HG03520 (cell line): ENCODE measurements at regions not wholly inside any gene's neighbourhood (a gene's known extent, or its start where the extent isn't known, plus 50 kb on each side); places are given as distances from the start of the nearest gene placed in this dataset.

Experiments used
- ATAC-seq: cut with Tn5 transposase; IDR thresholded peaks from one replicate; pipeline ENCODE4 v1.9.1; 2021; ENCODE audit warnings: mild to moderate bottlenecking, moderate library complexity; ENCODE audit not compliant: unreplicated experiment

DNA sequence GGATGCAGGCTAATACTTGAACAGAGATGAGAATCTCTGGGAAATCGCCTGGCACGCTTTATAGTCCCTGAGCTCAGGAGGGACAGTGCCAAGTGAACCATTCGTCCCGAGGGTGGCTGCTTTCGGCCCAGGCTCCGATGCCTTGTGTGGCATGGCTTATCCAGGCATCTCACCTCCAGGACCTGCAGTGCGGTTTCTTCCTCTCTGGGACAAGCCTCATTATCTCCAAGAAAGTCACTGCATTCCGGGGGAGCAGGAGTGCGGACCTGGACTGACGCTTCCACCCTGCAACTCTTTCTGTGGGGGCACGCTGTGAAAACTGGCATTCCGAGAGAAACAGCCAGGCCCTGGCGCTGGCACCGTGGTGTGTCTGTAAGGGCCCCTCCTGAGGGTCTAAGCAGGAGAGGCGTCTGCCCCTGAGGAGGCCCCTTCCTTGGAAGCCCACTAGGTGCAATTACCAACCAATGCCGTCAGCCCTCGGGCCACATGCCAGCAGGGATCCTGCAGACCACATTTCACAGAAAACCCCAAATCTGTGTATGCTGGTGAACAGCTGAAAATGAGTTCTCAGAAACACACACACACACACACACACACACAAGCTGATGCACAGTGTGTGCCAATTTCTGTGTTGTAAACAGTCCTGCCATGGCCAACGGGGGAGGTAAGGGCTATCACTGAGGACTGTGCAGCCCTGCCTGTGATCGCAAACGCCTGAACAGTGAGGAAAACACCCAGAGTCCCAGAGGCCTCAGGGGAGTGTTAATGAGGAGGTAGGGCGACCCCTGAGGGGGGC lies 351.9 kb upstream of the SALL3 start:
- ATAC-seq: no peak

DNA sequence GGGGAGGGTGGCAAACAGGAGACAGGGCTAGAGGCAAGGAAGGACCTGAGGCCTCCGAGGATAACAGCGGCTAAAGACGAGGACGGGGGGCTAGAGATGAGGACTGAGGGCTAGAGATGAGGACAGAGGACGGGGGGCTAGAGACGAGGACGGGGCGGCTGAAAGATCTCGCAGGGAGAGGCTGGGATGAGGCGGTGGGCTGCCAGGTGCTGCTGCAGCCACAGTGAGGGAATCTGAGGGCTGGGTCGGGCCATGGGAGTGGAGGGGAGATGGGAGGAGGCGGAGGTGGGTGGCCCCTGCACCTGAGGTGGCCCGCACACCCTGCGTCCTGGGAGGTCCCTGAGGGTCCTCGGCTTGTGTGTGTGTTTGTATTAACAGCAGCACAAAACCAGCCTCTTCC lies 350.2 kb upstream of the SALL3 start:
- ATAC-seq: no peak

DNA sequence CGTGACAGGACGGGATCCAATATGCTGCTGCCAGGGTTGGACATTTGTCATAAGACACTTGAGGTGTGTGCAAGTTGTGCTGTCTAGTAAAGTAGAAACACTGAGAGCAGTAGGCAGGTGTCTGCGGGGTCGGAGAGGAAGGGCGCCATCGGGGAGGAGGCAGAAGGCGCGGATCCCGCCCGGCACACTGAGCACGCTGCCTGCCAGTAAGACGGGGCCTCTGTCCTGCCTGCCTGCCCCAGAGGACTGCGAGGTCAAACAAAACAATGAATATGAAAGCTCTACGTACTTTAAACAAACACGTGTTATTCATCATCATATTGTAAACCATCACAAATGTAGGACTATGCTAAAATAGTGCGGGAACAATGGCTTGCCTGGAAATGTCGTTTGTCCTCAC lies 349.3 kb upstream of the SALL3 start:
- ATAC-seq: no peak

DNA sequence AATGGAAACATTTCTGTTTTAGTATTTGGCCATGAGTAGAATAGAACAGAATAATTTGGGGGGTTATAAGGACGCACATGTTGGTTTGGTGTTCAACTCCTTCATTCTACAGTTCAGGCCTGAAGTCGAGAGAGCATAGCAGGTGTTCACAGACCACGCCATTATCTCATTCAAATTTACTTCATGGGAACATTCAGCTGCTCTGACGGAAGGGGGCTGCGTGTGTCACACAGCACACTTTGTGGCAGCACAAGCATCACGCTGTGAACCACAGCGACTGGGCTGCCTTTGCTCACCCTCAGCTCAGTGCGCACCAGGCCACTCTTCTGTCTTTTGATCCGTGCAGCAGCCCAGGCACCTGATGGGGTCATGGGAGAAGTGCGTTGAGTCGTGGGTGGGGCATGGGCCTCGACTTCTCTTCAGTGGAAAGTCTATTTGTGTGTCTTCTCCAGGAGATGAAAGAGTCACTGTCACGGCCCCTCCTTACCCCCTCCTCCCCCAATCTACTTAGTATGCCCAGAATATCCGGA lies 348.6 kb upstream of the SALL3 start:
- no peak for ATAC-seq

DNA sequence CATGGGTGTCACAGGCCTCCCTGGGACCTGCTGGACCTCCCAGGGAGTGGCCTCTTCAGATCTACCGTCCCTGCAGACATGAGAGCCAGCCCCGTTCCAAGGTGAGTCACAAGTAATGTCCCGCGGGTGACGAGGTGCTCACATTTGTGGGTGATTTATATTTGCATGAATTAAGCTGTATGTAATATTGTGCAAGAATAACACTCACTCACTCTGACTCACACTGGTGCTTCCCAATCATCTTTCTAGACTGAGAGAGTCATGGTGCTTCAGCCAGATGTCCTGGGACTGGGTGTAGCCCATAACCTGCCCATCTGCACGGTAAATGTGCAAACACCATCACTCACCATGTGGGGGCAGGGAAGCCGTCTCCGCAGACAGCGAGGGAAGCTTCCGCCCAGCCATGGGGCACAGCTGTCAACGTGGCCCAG lies 347.5 kb upstream of the SALL3 start:
- no peak for ATAC-seq

DNA sequence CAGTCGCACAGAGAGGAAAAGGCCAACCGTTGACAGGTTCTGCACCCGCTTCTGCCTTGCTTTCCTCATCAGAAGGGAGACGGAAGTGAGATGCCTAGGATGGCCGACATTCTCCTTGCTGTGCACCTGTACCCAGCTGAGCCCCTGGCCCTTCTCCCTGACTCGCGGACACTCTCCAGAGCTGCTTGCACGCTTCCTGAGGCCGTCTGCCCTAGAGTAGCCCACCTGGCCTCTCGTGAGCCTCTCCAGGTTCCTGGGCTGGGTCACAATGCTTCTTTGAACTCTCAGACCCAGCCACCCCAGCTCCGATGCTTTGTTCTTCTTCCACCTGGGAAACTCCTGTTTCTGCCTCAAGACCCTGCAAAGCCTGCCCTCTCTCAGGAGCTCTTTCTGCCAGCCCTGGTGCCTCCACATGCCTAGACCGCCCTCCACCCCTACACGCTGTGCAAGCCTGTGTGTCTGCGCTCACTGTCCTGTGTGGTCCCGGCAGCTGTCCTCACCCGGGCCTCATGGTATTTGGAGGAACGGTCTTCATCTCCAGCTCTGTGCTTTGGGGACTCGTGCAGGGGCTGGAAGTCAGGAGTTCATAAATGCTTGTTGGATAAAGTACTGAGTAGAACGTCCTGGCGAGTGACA lies 345.4 kb upstream of the SALL3 start:
- no peak for ATAC-seq

DNA sequence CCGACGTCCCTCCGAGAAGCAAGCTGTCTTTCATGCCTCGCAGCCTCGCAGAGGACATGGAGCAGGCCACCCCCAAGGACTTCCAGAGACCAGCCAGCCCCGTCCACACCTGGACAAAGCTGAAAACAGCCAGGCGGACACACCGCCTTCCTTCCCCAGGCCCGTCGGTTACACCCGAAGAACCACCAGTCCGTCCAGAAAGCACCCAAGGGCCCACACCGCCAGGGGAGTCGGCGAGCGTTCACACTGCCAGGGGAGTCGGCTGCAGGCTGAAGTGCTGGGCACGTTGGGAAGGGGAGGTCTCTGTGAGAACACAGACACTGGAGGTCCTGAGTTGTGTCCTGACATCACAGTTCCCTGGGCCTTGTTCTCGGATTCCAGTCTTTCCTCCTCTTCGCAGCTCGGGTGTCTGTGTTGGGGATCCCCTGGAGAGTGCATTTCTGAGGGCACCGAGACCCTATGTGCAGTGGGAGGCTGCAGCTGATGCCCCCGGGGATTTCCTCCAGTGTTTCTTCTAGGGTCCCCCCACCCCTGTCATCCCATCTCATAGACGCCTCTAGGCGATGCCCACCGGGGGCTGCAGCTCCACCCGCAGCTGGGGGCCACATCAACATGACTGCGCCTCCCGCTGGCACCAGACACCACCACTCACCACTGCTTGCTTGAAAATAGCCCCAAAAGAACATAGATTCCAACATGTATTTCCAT lies 344.4 kb upstream of the SALL3 start:
- ATAC-seq: no peak

DNA sequence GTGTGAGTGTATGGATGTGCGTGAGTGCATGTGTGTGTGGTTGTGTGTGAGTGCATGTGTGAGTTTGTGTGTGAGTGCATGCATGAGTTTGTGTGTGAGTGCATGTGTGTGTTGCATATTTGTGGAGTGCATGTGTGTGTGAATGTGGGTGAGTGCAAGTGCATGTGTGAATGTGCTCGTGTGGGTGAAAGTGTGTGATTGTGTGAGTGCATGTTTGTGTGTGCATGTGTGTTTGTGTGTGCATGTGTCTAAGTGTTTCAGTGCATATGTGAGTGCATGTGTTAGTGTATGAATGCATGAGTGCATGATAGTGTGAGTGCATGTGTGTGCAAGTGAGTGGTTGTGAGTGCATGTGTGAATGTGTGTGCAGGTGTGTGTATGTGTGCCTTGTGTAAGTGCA lies 343.4 kb upstream of the SALL3 start:
- ATAC-seq: no peak

DNA sequence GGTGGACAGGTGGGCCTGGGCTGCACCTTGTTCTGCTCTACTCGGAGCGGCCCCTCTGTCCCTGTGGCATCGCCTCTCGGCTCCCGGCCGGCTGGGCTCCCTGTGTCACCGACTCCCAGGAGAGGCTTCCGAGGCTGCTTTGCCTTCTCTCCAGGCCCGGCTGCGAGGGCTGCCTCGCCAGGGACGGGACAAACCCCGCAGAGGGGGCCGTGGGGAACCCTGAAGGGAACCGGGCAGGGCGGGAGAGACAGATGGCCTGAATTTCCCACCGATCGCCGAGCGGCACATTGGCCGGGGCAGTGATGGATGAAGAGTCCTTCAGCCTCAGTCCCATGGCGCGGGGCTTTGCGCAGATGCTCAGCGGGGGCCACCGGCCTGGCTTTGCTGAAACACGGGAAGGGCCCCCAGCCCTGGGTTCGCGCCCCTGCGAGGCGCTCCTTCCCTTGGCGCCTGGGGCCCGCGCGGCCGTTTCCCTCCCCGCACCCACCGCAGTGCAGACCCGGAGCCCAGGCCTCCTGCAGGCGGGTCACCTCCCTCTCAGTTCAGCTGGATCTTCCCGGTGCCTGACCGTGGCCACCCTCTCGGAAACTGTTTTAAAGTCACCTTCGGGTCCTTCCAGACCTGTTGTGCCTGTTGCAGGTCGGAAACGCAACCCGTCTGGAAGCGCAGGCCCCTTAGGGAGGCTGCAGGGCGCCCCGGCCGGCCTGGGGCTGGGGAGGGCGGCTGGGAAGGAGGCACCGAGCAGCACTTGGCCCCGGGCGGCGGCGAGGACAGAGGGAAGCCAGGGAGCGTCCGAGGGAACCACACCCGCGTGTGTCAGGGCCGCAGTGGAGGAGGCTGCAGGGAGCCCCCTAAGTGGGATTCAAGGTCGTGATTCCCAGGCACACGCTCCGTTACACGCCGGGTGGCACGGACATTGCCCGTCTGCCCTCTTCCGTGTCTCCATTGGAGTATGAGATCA lies 341.9 kb upstream of the SALL3 start:
- no peak for ATAC-seq

DNA sequence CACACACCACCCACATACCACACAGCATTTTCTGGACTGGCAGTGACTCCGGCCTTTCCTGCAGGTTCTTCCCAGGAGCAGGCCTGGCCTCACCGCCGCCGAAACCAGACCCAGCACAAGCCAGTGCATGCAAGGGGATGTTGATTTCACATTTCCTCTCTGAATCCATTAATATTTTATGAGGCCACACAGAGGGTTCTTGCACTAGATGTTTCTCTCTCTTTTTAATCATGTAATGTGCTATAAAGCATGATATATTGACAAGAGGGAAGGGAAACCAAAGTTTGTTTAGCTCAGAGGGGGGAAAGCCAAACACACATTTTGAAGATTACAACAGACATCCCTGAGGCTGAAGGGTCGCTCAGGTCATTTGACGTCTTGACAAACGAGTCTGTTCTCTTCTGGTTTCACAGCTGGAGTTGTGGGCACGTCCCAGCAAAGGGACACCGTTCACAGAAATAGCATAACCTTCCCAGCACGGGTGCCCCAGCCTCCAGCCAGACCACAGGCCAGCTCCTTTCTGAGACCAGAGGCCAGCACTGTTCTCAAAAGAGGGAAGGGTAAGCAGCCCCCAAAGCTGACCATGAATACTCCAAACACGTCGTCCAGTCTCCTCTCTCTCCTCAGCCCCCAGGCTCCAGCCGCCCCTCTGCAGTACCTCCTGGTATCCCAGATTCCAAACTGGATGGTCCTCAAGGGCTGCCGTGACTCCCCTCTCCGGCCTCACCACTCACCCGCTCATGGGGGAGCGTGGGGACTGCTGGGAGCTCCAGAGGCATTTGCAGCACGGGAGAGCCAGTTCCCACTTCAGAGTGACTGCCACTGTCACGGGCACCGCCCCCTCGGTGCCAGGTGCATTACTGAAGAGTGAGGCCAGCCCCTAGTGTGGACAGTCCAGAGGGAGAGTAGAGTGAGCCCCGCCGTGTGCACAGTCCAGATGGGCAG lies 340.3 kb upstream of the SALL3 start:
- no peak for ATAC-seq

DNA sequence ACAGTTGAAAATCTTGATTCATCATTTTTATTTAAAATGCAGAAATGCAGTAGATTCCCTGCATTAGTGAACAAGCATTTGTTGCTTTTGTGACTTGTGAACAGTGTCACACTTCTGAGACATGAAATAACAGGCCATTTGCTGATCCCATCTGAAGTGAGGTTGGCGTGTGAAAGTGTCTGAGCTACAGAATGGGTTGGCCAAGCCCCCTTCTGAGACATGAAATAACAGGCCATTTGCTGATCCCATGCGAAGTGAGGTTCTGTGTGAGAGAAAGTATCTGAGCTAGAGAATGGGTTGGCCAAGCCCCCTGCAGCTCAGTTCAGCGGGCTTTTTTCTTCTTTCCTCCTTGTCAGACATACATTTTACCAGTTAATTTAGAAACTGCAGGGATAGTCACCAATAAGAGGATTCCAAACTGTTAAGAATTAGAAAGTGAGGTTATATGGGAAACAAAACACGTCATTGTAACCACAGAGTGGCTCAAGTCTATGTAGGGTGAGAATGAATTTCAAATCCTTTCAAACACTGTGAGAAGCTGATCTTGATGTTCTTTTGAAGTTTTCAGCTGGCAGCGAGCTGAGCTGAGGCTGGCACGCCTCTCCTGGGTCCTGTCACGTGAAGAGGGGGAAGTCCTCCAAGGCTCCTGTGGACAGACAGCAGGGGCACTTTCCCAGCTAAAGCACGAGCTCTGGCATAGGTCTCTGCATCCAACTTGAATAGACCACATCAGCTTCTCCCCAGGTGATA lies 339.2 kb upstream of the SALL3 start:
- no peak for ATAC-seq

DNA sequence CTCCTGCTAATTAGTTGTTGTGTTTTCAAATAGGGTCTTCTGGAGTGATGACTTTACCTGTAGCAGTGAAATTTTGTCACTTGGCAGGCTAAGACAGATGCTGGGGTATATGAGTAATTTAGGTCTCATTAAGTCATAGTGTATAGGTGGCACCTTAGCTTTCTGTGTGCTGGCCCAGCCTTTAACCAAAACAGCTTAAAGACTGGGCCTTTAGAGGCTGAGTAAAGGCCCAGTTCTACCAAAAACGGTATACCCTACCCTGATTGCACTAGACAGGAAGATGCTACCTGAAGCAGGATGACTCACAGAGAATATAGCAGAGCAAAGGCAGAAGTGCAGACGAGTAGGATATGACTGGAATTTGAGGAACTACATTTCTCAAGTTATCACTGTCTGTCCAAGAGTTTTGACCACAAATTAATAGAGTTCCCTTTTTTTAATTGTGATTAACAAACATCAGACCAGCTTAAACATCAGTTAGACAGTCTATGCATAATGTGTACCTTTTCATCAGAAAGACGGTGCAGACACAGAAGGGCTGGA lies 337.9 kb upstream of the SALL3 start:
- ATAC-seq: no peak

DNA sequence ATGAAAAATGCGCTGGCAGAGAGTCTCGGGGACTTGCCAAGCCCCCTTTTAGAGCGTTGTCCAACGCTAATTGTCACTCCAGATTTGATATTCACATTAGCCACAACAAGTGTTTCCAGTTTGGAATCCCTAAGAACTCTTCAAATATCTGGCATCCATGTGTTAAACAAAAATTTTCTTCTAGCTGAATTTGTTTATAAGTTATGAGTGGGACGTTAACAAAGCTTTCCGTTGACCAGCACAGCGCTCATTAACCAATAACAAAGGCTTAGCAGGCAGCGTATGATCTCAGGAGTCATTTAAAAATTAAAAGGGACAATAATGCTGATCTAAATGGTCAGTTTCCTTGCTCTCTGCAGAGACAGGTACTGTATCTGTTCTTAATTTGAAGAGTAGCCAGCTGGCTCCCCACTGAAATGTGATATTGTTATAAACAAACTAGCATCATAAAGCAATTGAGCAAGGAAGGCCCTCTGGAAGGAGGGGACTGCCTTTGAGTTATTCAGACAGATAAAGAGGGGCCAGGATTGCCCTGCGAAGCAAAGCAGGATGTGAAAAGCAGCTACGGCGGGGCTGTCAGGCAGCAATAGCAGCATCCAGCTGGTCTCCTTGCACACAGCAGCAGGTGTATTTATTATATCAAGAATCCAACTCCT lies 337.2 kb upstream of the SALL3 start:
- ATAC-seq: no peak

DNA sequence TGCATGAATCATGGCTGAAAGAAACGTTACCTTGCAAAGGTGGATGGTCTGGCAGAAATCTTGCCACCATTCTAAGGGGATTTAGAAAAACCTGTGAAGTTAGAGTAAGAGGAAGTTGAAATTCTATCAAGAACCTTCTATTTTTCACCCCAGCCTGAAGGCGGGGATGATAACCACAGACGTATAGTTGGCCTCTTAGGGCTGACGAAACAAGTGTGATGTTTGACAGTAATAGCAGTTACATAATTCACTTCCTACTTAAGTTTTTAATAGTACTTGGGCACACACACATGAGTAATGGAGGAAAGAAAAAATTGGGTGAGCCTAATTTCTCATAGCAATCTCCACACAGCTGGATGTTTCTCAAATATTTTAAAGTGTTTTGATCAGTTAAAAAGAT lies 336.6 kb upstream of the SALL3 start:
- no peak for ATAC-seq

DNA sequence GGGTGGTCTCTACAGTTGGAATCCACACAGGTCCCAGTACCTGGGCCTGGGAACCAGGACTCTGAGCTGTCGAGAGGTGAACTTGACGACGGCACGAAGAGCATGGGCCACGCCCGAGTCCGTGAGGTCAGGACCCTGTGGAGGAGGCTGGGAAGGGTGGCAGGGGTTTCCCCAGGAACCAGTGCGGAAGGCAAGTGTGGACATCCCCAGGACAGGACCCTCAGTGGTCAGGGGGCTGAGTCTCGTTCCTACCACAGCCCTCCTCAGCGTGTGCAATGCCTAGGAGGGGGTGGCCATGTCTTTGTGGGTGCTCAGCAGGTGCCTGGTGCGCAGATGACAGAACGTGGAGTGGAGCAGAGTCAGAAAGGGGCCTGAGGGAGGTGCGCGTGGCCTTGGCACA lies 335.6 kb upstream of the SALL3 start:
- ATAC-seq: no peak

DNA sequence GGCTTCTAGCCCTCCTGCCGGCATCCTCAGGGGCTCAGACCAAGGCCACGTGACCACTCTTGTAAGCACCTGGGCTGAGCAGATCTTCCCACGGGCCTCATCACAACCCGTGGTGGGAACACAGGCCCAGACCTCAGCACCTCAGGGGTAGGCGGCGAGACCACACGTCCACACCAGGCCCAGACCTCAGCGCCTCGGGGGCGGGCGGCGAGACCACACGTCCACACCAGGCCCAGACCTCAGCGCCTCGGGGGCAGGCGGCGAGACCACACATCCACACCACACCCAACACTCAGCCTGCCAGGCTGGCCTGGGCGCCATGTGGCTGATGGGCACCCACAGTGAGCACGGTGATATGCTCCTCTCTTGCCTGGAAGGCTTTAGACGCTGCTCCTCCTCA lies 334.4 kb upstream of the SALL3 start:
- no peak for ATAC-seq

DNA sequence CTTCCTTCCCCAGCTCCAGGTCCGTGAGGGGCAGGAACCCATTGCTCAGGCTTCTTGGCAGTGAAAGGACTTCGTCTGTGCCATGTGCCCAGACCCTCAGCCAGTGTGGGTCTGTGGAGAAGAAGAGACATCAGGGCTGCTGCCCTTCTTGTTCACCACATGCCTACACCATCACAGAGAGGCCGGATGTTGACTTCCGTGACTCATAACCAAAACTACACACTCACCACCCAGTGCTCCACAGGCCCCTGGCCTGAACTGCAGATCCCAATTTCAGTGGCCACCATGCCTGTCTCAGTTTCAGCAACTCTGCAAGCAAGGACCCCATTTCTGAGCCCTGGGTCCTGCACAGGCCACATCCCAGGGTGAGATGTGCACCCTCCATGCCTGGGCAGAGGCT lies 332.6 kb upstream of the SALL3 start:
- ATAC-seq: no peak

DNA sequence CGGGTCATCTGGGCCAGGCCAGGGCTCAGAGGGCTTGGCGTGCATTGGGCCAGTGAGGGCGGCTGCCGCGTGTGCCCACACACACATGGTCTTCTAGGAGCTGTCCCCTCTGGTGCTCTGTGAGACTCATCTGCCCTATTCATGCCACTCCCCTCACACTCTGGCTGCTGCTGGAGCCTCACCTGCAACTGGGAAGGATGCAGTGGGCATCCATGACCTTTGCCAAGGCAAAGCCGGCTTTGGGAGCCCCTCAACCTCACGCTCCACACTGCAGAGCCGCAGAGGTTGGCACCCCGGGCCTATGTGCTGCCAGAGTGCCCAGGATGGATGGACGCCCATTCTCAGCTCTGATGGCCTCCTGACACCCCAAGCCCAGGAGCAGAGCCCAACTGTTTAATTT lies 330.2 kb upstream of the SALL3 start:
- no peak for ATAC-seq
